ENCODE measurements at regions not wholly inside any gene's neighbourhood (a gene's known extent, or its start where the extent isn't known, plus 50 kb on each side); places are given as distances from the start of the nearest gene placed in this dataset.
"Not testable (repeated sequence)": the region's sequence is repeated elsewhere in the genome, so short reads cannot be mapped to it uniquely, and the experiment has no call there.

GRCh38 chr7:86592185-86592584 lies 51.5 kb upstream of the GRM3 start:
- DNase-seq: no peak

- no peak for DNase-seq
Observed at GRCh38 chr7:86574006-86574405, 69.7 kb upstream of the GRM3 start.

GRCh38 chr7:86558680-86559501 lies 84.8 kb upstream of the GRM3 start:
- DNase-seq: no peak

- no peak for DNase-seq
Observed at GRCh38 chr7:86534641-86535040, 109.1 kb upstream of the GRM3 start.

- DNase-seq: no peak
Observed at GRCh38 chr7:86504229-86504628, 139.5 kb upstream of the GRM3 start.

GRCh38 chr7:86499986-86500385 lies 143.7 kb upstream of the GRM3 start:
- no peak for DNase-seq

- DNase-seq: no peak
Observed at GRCh38 chr7:86485827-86486226, 157.9 kb upstream of the GRM3 start.

- no peak for DNase-seq
Observed at GRCh38 chr7:86479144-86479543, 164.6 kb upstream of the GRM3 start.

- DNase-seq: no peak
Observed at GRCh38 chr7:86477343-86477935, 166.3 kb upstream of the GRM3 start.

- DNase-seq: no peak
Observed at GRCh38 chr7:86470763-86471162, 172.9 kb upstream of the GRM3 start.

- peak; percentile 75 for DNase-seq
Observed at GRCh38 chr7:86469680-86470295, 173.9 kb upstream of the GRM3 start.

GRCh38 chr7:86454753-86455152 lies 189.0 kb upstream of the GRM3 start:
- no peak for DNase-seq

- no peak for DNase-seq
Observed at GRCh38 chr7:86453454-86453853, 190.3 kb upstream of the GRM3 start.

- DNase-seq: no peak
Observed at GRCh38 chr7:86448856-86449255, 194.9 kb upstream of the GRM3 start.

- DNase-seq: no peak
Observed at GRCh38 chr7:86445285-86445684, 198.4 kb upstream of the GRM3 start.

- DNase-seq: no peak
Observed at GRCh38 chr7:86444245-86444644, 199.5 kb upstream of the GRM3 start.

GRCh38 chr7:86440420-86440819 lies 203.3 kb upstream of the GRM3 start:
- DNase-seq: not testable (repeated sequence)

- DNase-seq: no peak
Observed at GRCh38 chr7:86437951-86438450, 205.7 kb upstream of the GRM3 start.

- no peak for DNase-seq
Observed at GRCh38 chr7:86431761-86432160, 211.9 kb upstream of the GRM3 start.

GRCh38 chr7:86411814-86412213 lies 231.9 kb upstream of the GRM3 start:
- DNase-seq: no peak

- DNase-seq: no peak
Observed at GRCh38 chr7:86407291-86407690, 236.4 kb upstream of the GRM3 start.

GRCh38 chr7:86391813-86392212 lies 251.9 kb upstream of the GRM3 start:
- no peak for DNase-seq

GRCh38 chr7:86375602-86376001 lies 268.1 kb upstream of the GRM3 start:
- DNase-seq: not testable (repeated sequence)

GRCh38 chr7:86372262-86372661 lies 271.4 kb upstream of the GRM3 start:
- no peak for DNase-seq

All from hematopoietic multipotent progenitor cell treated with erythropoietin and hydrocortisone succinate and interleukin-3 and kit ligand, for 8 days (in vitro differentiated cells).